Mesenteric fat pad (tissue), 1 donor: ENCODE measurements at regions not wholly inside any gene's neighbourhood (a gene's known extent, or its start where the extent isn't known, plus 50 kb on each side); places are given as distances from the start of the nearest gene placed in this dataset.
"Not testable (repeated sequence)": the region's sequence is repeated elsewhere in the genome, so short reads cannot be mapped to it uniquely, and the experiment has no call there.

Source experiments
- DNase-seq: peaks from one replicate; pipeline ENCODE4 v3.0.0-alpha.2; 2020; ENCODE audit warnings: low spot score
- donor health status: DM: yes; HTN: yes; CAD: no.

- no peak for DNase-seq
Measured at GRCh38 chr5:163342306-163342705, 95.1 kb upstream of the CCNG1 start.

DNA sequence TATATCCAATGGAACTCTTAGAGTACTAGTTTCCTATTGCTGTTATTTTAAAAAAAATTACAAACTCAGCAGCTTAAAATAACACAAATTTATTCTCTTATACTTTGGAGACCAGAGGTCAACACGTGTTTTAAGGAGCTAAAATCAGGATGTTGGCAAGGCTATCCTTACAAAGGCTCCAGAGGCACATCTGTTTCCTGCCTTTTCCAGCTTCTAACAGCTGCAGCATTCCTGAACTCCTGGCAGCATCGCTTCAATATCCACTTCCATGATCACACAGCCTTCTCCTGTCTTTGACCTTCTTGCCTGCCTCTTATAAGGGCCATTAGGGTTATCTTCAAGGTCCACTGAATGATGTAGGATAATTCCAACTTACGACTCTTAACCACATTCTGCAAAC lies 92.2 kb upstream of the CCNG1 start:
- DNase-seq = no peak

GRCh38 chr5:163347671-163348070 lies 89.7 kb upstream of the CCNG1 start:
- DNase-seq = no peak

DNA sequence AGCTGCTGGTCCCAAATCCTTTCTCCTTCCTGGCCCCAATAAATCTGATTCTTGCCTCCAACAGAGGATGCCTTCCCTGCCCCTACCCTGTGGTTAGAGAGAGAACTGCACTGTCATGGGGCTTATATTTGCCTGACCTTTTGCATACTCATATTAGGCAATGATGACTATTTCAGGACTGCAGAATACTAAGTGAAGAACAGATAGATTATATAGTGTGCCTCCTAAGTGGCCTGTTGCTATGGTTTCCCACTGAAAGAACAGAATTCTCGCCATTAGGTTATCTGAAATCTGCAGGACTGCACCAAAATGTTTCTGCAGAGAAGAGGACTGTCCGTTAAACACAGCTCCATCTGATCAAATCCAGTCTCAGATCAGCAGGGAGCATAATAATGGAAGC lies 87.3 kb upstream of the CCNG1 start:
- no peak for DNase-seq

GRCh38 chr5:163352531-163352930 lies 84.9 kb upstream of the CCNG1 start:
- no peak for DNase-seq

- not testable (repeated sequence) for DNase-seq
Measured at GRCh38 chr5:163355811-163356210, 81.6 kb upstream of the CCNG1 start.

DNA sequence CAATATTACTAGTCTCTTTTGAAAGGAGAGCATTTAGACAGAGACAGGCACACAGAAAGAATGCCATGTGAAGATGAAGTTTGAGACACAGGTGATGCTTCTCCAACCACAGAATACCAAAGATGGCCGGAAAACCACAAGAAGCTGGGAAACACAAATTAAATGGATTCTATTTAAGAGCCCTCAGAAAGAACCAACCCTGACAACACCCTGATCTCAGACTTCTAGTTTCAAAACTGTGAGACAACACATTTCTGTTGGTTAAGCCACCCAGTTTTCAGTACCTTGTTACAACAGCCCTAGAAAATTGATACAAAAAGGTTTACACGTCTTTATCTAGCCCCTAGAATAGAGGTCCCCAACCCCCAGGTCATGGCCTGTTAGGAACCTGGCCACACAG lies 79.8 kb upstream of the CCNG1 start:
- DNase-seq = no peak

GRCh38 chr5:163360656-163361055 lies 76.7 kb upstream of the CCNG1 start:
- DNase-seq = no peak

- no peak for DNase-seq
Measured at GRCh38 chr5:163361450-163361849, 75.9 kb upstream of the CCNG1 start.

DNA sequence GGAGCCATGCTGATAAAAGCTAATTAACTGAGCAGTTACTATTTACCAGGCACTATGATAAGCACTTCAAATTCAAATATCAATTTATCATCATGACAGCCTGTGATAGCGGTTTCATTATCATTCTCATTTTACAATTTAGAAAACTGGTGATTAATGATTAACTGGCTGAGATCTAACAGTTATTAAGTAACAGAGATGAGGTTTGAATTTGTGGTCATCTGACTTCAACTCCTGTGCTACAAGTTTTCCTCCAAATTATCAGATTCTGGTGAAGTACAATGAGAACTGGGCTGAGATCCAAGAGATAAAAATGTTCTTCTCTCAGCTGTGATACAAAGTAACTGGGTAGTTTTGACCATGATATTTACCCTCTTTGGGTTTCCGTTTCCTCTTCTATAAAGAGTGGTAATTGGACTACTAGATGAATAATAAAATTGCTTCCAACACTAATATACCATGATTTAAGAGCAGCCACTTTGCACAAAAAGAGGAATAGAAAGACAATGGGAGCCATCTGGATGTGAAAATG lies 74.5 kb upstream of the CCNG1 start:
- no peak for DNase-seq

DNA sequence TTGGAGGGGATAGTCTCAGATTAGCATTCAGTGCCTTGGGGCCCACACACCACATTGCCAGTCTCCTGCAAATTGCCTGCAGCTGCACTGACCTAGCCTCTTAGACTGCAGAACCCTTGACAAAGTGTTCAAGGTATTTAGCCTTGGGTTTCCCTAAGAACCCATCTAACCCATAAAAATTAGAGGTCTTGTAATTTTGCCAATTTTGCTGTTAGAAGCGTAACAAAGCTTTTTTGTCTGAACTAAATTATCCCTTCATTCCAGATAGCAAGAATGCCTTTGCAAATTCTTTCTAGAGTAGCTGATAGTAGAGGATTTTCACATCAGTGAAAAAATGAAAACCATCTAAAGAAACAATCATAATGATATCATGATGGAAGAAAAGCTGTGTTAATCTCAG lies 74.0 kb upstream of the CCNG1 start:
- no peak for DNase-seq

- no peak for DNase-seq
Measured at GRCh38 chr5:163366757-163367156, 70.6 kb upstream of the CCNG1 start.

DNA sequence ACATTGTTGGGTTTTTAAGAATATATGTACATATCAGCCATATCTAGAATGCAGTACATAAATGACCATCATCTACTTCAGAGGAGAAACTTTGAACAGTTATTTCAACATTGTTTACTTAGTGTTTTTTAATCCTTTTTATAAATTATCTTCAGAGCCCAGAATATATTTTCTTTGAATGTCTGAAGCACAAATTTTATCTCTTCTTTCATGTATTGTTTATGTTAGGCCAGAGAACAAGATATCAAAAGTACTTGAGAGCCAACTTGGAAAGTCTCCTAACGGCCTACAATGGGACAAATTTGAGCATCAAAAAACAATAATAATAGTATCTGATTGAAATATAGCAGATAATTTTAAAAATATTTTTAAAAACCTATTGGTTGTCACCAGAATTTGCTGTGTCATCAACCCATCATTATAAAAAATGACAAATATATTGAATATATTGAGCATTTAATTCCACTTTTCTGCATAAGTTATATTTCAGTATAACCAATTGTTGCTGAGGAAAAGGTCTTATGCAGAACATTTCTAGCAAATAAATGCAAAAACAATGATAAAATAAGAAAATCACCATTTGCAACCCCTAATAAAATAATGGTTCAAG lies 67.5 kb upstream of the CCNG1 start:
- DNase-seq = no peak

- DNase-seq = no peak
Measured at GRCh38 chr5:163373436-163374084, 63.8 kb upstream of the CCNG1 start.

DNA sequence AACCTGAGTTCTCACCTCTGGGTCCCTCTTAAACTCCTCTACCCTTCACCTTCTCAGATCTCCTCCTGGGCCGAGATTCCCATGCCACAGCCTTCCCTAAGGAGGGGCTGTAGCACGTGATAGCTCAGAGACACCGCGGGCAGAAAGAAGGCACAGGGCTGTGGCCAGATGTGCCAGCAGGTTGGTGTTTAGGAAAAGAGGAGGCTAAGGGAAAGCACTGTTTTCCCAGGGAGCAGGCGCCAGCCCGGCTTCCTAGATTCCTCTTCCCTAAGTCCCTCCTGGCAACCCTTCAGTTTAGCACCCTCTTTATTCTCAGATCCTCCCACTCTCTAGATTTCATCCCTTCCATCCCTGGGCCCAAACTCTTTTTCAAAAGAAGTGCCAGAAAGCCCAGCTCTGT lies 59.4 kb upstream of the CCNG1 start:
- DNase-seq = no peak

DNA sequence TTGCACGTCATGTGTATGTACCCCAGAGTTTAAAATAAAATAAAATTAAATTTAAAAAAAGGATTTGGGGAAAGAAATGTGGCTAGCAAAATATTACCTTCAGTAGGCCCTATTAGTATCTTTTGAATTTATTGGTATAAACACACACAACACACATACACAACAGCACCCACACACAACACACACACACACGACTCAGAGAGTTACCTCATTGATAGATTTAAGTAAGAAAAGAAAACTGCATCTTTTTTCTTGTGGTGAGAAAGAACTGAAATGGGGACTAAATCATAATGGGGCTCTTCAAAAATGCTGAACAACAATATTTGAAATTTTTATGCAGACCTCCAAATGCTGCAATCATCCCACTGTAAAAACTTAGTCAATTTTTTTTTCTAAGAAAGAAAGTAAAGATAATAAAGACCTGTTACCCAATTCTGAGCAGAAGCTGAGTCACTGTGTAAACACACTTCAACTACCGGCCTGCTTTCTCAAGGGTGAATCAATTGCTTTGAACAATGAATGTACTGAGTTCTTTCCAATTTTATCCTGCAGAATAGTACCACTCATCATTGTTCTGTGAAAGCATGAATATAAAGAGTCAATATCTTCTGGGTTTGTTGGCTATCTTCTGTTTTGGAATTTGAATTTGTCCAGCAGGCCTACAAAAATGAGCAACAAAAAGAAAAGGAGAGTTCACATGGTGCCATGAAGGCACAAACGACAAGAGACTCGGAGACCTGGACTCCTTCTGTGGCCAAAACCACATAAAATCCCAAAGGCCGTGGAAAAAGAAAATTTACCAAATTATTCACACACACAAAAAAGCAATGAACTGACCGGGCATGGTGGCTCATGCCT lies 57.9 kb upstream of the CCNG1 start:
- no peak for DNase-seq

- no peak for DNase-seq
Measured at GRCh38 chr5:163381832-163382231, 55.6 kb upstream of the CCNG1 start.

DNA sequence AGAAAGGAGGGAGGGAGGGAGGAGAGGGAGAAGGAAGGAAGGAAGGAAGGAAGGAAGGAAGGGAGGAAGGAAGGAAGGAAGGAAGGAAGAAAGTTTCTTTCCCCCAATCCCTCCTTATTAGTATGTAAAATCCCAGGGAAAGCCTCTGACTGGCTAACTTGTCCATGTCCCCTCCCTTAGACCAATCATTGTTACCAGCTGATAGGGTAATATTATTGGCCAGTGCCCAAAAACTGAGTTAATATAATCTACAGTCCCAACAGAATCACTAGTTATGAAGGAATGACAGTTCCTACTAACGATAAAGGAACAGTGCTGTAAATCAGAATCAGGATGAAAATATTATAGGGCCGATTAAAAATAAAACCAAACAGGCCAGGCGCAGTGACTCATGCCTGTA lies 53.6 kb upstream of the CCNG1 start:
- DNase-seq = no peak

DNA sequence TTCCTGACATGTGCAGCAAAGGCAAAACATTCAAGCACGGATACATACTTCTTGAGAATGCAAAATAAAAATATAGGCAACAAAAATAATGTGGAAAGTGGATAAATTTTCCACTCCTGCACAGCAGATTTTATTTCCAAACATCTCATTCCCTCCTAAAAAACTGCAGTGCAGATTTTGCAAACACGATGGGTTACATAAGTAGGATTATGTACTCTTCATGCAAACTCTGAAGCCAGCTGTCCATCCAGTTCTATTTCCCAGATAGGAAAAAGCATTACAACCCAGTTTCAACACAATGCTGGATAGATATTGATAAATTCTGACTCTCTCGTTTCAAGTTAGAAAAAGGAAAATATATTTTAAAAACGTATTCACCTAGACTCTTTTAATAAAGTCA lies 52.7 kb upstream of the CCNG1 start:
- DNase-seq = no peak

DNA sequence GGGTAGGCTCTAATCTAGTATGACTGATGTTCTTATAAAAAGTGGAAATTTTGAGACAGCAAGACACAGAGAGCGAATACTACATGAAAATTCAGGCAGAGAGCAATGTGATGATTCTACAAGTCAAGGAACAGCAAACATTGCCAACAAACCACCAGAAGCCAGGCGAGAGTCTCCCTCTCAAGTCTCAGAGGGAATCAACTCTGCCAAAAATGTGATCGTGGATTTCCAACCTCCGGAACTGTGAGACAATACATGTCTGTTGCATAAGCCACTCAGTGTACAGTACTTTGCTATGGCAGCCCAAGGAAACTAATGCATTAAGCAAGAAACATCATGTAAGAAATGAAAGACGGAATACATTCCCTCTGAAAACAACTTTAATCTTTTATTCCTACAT lies 52.1 kb upstream of the CCNG1 start:
- no peak for DNase-seq

- no peak for DNase-seq
Measured at GRCh38 chr5:163385824-163386223, 51.6 kb upstream of the CCNG1 start.

GRCh38 chr5:163386352-163386751 lies 51.0 kb upstream of the CCNG1 start:
- no peak for DNase-seq
